HT-29 (cell line): ENCODE measurements at regions not wholly inside any gene's neighbourhood (a gene's known extent, or its start where the extent isn't known, plus 50 kb on each side); places are given as distances from the start of the nearest gene placed in this dataset.

Experiments
- DNase-seq: peaks from one replicate; pipeline ENCODE4 v3.0.0-alpha.2; 2015; ENCODE audit warnings: low spot score

GRCh38 chr21:28655471-28655870 is 337.2 kb downstream of the LTN1 start:
- no peak for DNase-seq

- DNase-seq, result no peak
These were observed 338.3 kb downstream of the LTN1 start for GRCh38 chr21:28654406-28654805.

- DNase-seq, result no peak
These were observed 347.9 kb downstream of the LTN1 start for GRCh38 chr21:28644762-28645161.

GRCh38 chr21:28642891-28643290 is 349.8 kb downstream of the LTN1 start:
- DNase-seq, result no peak

GRCh38 chr21:28641731-28642130 is 350.9 kb downstream of the LTN1 start:
- no peak for DNase-seq

GRCh38 chr21:28640326-28640725 is 352.4 kb downstream of the LTN1 start:
- no peak for DNase-seq

- DNase-seq, result no peak
These were observed 352.9 kb downstream of the LTN1 start for GRCh38 chr21:28639737-28640136.

GRCh38 chr21:28636752-28637691 is 355.7 kb downstream of the LTN1 start:
- peak; percentile 63 for DNase-seq

- no peak for DNase-seq
These were observed 357.1 kb downstream of the LTN1 start for GRCh38 chr21:28635541-28635940.

GRCh38 chr21:28633839-28634555 is 358.7 kb downstream of the LTN1 start:
- DNase-seq, result no peak

GRCh38 chr21:28632755-28633408 is 359.8 kb downstream of the LTN1 start:
- no peak for DNase-seq

GRCh38 chr21:28627691-28628090 is 365.0 kb downstream of the LTN1 start:
- DNase-seq, result no peak

- no peak for DNase-seq
These were observed 365.4 kb downstream of the LTN1 start for GRCh38 chr21:28627261-28627660.

- no peak for DNase-seq
These were observed 368.1 kb downstream of the LTN1 start for GRCh38 chr21:28624626-28625025.

- DNase-seq, result no peak
These were observed 375.4 kb downstream of the LTN1 start for GRCh38 chr21:28617300-28617699.

- DNase-seq, result no peak
These were observed 377.4 kb downstream of the LTN1 start for GRCh38 chr21:28615276-28615675.

GRCh38 chr21:28614791-28615190 is 377.9 kb downstream of the LTN1 start:
- no peak for DNase-seq

- DNase-seq, result no peak
These were observed 384.0 kb downstream of the LTN1 start for GRCh38 chr21:28608646-28609045.

- no peak for DNase-seq
These were observed 385.1 kb downstream of the LTN1 start for GRCh38 chr21:28607545-28607944.

GRCh38 chr21:28604946-28605537 is 387.6 kb downstream of the LTN1 start:
- DNase-seq, result no peak

GRCh38 chr21:28602546-28602945 is 390.1 kb downstream of the LTN1 start:
- DNase-seq, result no peak

- no peak for DNase-seq
These were observed 394.5 kb downstream of the LTN1 start for GRCh38 chr21:28598214-28598613.
